Calu3 (cell line): ENCODE measurements at regions not wholly inside any gene's neighbourhood (a gene's known extent, or its start where the extent isn't known, plus 50 kb on each side); places are given as distances from the start of the nearest gene placed in this dataset.

ENCODE experiments used
- BruUV-seq: library from RNA; stranded (reverse); fragments of 400-500 nt; replicated peaks from 2 replicates; lab custom pipeline; 2021; lab: Mats Ljungman, UMichigan
- CTCF ChIA-PET: fragments of 300-600 bp; sonication (Branson Sonifier 250); formaldehyde crosslinking; loops from one replicate; lab custom pipeline; 2022; ENCODE audit warnings: antibody characterized with exemption; lab: Charles Lee
- DNase-seq: peaks from one replicate; pipeline ENCODE4 v3.0.0; 2022
- H3K27ac Mint-ChIP-seq: one replicate; pipeline ENCODE4 v1.8.0; 2022; ENCODE audit warnings: mixed read lengths; ENCODE audit not compliant: unreplicated experiment
- H3K27me3 Mint-ChIP-seq: one replicate; pipeline ENCODE4 v1.8.0; 2022; ENCODE audit warnings: mixed read lengths; ENCODE audit not compliant: unreplicated experiment
- H3K36me3 Mint-ChIP-seq: one replicate; pipeline ENCODE4 v1.8.0; 2022; ENCODE audit warnings: mild to moderate bottlenecking, moderate library complexity, mixed read lengths; ENCODE audit not compliant: insufficient read depth, unreplicated experiment
- H3K4me1 Mint-ChIP-seq: one replicate; pipeline ENCODE4 v1.8.0; 2022; ENCODE audit warnings: mild to moderate bottlenecking, low read depth, mixed read lengths; ENCODE audit not compliant: unreplicated experiment
- H3K4me3 Mint-ChIP-seq: one replicate; pipeline ENCODE4 v1.8.0; 2022; ENCODE audit warnings: mild to moderate bottlenecking, low read depth, moderate library complexity, mixed read lengths; ENCODE audit not compliant: unreplicated experiment
- H3K9me3 Mint-ChIP-seq: one replicate; pipeline ENCODE4 v1.8.0; 2022; ENCODE audit warnings: low read depth, mixed read lengths; ENCODE audit not compliant: unreplicated experiment
- CTCF ChIP-seq: fragments of 200-600 bp; IDR thresholded peaks from one replicate; pipeline ENCODE4 v1.8.0; 2022; ENCODE audit warnings: antibody characterized with exemption; ENCODE audit not compliant: unreplicated experiment
- intact Hi-C: fragments of 100-400 bp; cut with micrococcal nuclease; formaldehyde crosslinking; loops from one replicate; pipeline ENCODE4 v1.10.0; 2022; ENCODE audit not compliant: unreplicated experiment

- Mint-ChIP-seq H3K27me3 (no peaks in the 10 kb centered on the region), H3K9me3 (peaks cover under 1% of the 10 kb centered on the region), H3K36me3 (no peaks in the 10 kb centered on the region), H3K4me1 (no peaks in the 10 kb centered on the region), H3K4me3 (no peak overlapping the region), H3K27ac (no peak overlapping the region)
- TF ChIP-seq CTCF, result no peak
- intact Hi-C loops, result no loop called here
- CTCF ChIA-PET, result no interaction called here
- DNase-seq, result no peak
- no TSS peak for BruUV-seq
Observed at GRCh38 chr4:67109276-67109675, 436.0 kb downstream of the CENPC start.

- no TSS peak for BruUV-seq
- Mint-ChIP-seq H3K4me1 (no peaks in the 10 kb centered on the region), H3K4me3 (no peak overlapping the region), H3K9me3 (no peaks in the 10 kb centered on the region), H3K36me3 (no peaks in the 10 kb centered on the region), H3K27ac (no peak overlapping the region), H3K27me3 (no peaks in the 10 kb centered on the region)
- intact Hi-C loops, result no loop called here
- TF ChIP-seq CTCF, result no peak
- no peak for DNase-seq
- CTCF ChIA-PET, result no interaction called here
Observed at GRCh38 chr4:67106861-67107460, 438.3 kb downstream of the CENPC start.

GRCh38 chr4:67104145-67104544 lies 441.2 kb downstream of the CENPC start:
- intact Hi-C loops, result no loop called here

GRCh38 chr4:67103001-67103747 lies 442.1 kb downstream of the CENPC start:
- Mint-ChIP-seq H3K27me3 (no peaks in the 10 kb centered on the region), H3K4me3 (no peak overlapping the region), H3K36me3 (no peaks in the 10 kb centered on the region), H3K4me1 (no peaks in the 10 kb centered on the region), H3K9me3 (no peaks in the 10 kb centered on the region), H3K27ac (no peak overlapping the region)
- CTCF ChIA-PET, result no interaction called here
- TF ChIP-seq CTCF, result no peak
- intact Hi-C loops, result no loop called here
- no TSS peak for BruUV-seq
- DNase-seq, result no peak

More at GRCh38 chr4:67104145-67104544, 441.2 kb downstream of the CENPC start:
- Mint-ChIP-seq H3K9me3 (no peaks in the 10 kb centered on the region), H3K27me3 (no peaks in the 10 kb centered on the region), H3K36me3 (no peaks in the 10 kb centered on the region), H3K27ac (no peak overlapping the region), H3K4me1 (no peaks in the 10 kb centered on the region), H3K4me3 (no peak overlapping the region)
- no peak for TF ChIP-seq CTCF
- BruUV-seq, result no TSS peak
- CTCF ChIA-PET, result no interaction called here
- DNase-seq, result no peak
